HG03139 (cell line): ENCODE measurements at regions not wholly inside any gene's neighbourhood (a gene's known extent, or its start where the extent isn't known, plus 50 kb on each side); places are given as distances from the start of the nearest gene placed in this dataset.

Experiments
- ATAC-seq: cut with Tn5 transposase; IDR thresholded peaks from one replicate; pipeline ENCODE4 v1.9.1; 2021; ENCODE audit not compliant: unreplicated experiment

DNA sequence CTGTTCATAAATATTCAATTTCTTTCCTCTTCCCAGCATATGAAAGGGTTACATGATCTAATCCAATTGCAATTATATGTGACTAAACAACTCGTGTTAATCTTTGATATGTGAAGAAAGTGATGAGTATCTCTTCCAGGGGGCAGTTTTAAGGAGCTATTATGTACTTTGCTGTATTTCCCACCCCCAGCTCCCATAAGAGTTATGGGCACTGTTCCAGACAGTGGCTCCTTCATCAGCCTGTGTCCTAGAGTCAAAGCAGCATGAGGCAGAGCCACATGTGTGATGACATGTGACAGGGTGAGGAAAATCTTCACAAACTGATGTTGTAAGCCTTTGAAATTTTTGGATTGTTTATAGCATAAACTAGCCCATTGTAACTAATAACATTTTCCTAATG, 315.4 kb downstream of the DIPK2A start:
- no peak for ATAC-seq

DNA sequence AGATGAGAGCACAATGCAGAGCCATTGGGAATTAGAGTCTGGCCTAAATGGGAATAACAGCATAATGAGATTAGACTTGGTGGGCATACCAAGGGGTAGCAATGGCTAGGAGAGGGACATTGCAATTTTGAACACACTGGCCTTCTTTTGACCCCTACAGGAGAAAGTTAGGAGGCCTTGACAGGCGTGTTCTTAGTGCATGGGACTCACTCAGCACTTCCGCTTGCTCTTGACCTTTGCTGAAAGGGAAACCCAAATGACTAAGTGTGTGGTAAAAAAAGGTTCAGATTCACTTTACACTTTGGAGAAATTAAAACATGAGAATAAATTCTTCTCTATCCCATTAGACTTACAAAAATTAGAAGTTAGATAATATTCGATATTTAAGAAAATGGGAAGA, 317.4 kb downstream of the DIPK2A start:
- no peak for ATAC-seq

- ATAC-seq: peak; percentile 88
Observed at GRCh38 chr3:144294659-144295538, 323.3 kb downstream of the DIPK2A start.

DNA sequence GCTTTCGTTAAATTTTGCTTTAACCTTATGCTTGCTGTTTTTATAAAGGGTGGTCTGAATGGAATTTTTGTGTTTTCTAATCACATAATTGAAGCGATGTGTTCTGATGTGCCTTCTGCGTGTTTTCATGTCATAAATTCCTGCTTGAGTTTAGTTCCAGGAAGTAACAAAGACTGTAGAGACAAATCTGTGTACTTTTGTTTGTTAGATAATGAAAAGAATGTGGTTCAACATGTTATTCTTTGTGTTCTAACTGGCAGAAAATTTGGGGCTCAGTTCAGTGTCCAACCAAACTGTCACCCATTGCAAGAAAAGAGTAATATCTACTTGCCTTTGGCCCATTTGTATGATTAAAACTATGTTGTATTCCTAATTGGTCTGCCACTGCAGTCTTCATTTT, 324.0 kb downstream of the DIPK2A start:
- no peak for ATAC-seq

- no peak for ATAC-seq
Observed at GRCh38 chr3:144296808-144297207, 325.2 kb downstream of the DIPK2A start.

DNA sequence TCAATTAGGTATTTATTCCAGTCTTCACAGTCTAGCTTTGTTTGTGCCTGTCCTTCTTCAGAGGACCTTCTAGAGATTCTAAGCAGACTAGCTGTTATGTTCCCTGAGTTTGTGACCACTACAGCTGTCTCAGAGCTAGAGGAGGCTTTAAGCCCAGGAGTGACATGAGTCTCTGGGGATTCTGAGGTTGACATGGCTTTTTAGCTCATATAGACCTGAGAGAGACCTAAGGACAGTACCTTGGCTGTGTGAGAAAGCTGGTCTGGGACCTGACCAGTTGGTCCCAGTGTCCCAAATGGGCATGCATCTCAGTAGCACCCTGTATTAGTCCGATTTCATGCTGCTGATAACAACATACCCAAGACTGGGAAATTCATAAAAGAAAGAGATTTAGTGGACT, 330.2 kb downstream of the DIPK2A start:
- ATAC-seq: no peak

- ATAC-seq: no peak
Observed at GRCh38 chr3:144307951-144308350, 336.3 kb downstream of the DIPK2A start.

DNA sequence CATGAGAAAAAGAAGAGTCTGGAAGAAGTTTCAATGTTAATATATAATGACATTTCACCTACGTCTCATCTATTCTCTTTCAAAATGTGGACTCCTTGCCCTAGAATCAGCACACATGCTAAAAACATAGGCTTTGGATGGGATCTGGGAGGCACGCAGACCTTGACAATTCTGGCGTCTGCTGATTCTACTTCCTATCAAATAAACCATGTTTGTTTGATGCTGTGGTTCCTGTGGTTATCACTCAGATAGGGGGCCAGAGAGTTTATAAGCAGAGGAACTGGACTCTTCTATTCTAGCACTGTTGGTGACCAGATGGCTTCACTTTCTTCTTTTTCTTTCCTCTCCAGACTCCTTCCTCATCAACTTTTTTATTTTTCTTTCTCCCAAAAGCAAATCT, 336.8 kb downstream of the DIPK2A start:
- no peak for ATAC-seq

- ATAC-seq: no peak
Observed at GRCh38 chr3:144312702-144313101, 341.1 kb downstream of the DIPK2A start.

- no peak for ATAC-seq
Observed at GRCh38 chr3:144314946-144315345, 343.3 kb downstream of the DIPK2A start.

GRCh38 chr3:144317961-144318360, 346.3 kb downstream of the DIPK2A start:
- ATAC-seq: no peak

GRCh38 chr3:144324076-144324475, 352.5 kb downstream of the DIPK2A start:
- no peak for ATAC-seq

DNA sequence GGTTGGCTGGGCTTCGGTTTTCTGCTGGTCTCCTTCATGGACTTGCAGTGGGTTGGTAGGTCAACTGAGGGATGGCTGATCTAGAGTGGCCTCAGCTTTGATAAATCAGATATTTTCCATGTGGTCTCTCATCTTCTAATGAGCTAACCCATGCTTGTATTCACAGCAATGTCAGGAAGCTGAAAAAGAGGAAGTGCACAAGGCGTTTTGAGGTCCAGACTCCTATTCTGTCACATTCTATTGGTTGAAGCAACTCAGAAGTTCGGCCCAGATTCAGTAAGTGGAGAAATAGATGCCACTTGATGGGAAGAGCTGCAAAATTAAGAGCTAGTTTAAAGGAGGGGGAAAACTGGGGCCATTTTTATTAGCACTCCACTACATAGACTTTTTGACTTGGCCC, 361.2 kb downstream of the DIPK2A start:
- ATAC-seq: no peak

- ATAC-seq: no peak
Observed at GRCh38 chr3:144341471-144341870, 369.8 kb downstream of the DIPK2A start.

GRCh38 chr3:144343343-144343742, 371.7 kb downstream of the DIPK2A start:
- no peak for ATAC-seq

DNA sequence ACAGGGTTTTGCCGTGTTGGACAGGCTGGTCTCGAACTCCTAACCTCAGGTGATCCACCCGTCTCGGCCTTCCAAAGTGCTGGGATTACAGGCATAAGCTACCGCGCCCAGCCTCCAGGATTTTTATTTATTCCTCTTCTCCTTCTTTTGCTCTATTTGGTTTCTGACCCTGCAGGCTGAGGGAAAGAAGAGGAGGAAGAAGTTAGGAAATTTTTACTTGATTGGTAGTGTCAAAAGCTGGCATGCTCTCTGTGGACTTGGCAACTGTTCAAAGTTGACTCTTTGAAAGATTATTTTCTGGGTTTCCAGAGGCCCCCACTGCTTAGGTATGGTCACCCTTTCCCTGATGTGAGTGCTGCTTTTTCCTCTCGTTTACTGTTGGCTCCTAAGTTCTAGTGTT, 372.2 kb downstream of the DIPK2A start:
- no peak for ATAC-seq

GRCh38 chr3:144344925-144345548, 373.4 kb downstream of the DIPK2A start:
- no peak for ATAC-seq

- no peak for ATAC-seq
Observed at GRCh38 chr3:144350125-144350524, 378.5 kb downstream of the DIPK2A start.

DNA sequence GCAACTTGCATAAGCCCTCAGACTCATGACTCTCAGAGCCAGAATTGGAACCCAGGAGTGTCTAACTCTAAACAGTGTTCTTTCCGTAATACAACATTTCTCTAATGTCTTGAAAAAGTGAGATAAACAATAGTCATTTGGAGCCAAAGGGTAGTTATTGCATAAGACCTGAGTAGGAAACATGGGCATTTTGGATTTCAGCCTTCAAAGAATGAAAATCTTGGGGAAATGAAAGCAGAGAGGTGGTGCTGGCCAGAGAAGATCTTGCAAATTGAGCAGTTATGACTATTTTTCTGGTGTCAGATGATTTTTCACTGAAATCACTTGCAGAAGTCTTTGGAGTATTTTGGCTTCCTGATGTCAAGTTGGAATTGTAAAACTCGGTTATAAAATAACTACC, 379.4 kb downstream of the DIPK2A start:
- no peak for ATAC-seq

DNA sequence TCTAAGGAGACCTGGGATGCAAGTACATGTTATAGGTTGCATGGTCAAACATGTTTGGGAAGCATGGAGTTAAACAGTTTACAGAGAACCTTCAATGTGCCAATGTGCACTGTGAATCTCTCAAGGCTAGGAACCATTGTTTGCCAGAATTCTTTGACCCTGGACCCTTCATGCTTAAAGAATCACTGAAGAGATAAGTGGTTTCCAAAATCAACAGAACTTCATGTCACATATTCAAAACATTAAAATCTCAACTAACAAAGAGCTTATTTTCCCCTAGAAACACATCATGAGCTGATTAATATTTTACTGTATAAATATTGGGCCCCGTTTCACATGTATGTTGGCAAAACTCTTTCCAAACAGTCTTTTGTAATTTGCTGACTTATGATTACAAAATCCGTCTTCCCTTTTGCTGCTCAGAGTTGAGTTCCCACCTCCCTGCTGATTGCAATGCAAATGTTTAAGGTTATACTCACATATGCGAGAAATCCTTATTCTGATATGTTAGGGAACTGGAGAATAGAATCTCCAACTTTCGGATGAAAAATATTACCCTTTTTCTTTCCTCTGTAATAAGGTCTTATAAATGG, 380.2 kb downstream of the DIPK2A start:
- ATAC-seq: no peak

- ATAC-seq: no peak
Observed at GRCh38 chr3:144358191-144358590, 386.6 kb downstream of the DIPK2A start.

GRCh38 chr3:144361002-144361401, 389.4 kb downstream of the DIPK2A start:
- no peak for ATAC-seq
